ENCODE measurements at regions not wholly inside any gene's neighbourhood (a gene's known extent, or its start where the extent isn't known, plus 50 kb on each side); places are given as distances from the start of the nearest gene placed in this dataset.
A peak's percentile ranks its signal among the peaks of the same experiment; 100 is the strongest.
"Not testable (repeated sequence)": the region's sequence is repeated elsewhere in the genome, so short reads cannot be mapped to it uniquely, and the experiment has no call there.

DNA sequence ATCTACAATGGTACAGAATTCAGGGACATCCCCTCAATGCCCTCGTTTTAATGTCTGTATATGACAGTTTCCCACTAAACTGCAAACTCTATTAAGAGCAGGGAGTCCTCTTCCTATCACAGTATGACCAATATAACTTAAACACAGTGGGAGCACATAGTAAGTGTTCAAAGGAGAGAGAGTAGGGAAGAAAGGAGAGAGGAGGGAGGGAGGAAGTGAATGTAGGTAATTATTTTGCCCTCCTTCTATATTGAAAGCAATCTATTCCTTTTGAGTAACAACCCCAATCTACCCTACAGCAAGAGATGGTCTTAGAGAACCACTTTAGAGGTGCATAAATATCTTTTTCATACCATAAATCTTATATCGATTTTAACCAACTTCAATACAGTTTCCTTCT is 121.4 kb downstream of the MRPL39 start:
- no peak for DNase-seq

- no peak for DNase-seq
Observed at GRCh38 chr21:25467896-25468295, 139.4 kb downstream of the MRPL39 start.

- not testable (repeated sequence) for DNase-seq
Observed at GRCh38 chr21:25467071-25467470, 140.2 kb downstream of the MRPL39 start.

DNA sequence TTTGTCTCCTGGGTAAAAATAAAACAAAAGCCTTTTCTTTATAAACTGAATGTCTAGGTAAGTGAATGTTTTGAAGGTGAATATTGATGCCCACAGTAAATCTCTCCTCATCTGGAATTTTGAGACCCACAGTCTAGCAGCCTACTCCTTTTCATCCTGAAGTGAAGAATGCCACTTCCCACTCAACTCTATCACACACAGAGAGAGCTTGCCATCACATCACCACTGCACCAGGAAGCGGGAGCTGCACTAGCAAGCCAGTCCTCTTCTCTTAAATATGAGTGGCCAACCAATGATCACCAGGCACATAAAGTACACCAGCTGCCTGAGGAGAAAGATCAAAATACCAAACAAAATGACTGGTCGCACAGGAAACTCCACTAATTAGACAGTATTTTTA is 140.8 kb downstream of the MRPL39 start:
- no peak for DNase-seq

DNA sequence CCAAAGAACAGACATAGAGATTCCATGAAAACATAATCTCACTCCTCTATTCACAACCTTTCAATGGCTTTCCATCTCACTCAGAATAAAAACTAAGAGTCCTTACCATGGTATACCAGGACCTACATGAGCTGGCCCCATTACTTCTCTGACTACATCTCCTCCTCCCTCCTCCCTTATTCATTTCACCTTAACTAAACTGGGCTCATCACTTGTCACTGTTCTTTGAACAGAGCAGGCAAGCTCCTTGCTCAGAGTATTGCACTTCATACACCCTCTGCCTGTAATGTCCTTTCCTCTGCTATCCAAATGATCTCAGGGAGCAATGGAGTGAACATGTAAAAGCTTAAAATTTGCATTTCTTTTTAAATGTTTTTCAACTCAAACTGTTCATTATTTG is 142.0 kb downstream of the MRPL39 start:
- no peak for DNase-seq

GRCh38 chr21:25464275-25464674 is 143.0 kb downstream of the MRPL39 start:
- peak; percentile 31 for DNase-seq

GRCh38 chr21:25462517-25462971 is 144.7 kb downstream of the MRPL39 start:
- no peak for DNase-seq

DNA sequence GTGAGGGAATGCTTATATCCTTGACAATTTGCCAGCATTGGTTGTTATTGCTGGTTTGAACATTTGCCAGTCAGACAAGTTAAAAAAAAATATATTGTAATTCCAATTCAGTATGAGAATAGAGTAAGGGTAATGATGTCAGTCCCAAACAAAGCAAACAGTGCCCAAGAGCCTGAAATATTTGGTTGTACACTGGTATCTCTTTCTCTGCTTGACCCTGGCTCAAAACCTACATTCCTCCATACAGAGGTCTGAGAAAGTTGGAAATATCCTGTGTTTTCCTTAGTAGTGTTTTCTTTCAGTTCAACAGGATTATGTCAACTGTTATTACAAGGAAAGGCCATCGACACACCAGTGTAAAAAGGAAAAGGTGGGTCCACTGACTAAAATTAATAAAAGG is 145.6 kb downstream of the MRPL39 start:
- DNase-seq = no peak

- DNase-seq = no peak
Observed at GRCh38 chr21:25459993-25460392, 147.3 kb downstream of the MRPL39 start.

- DNase-seq = no peak
Observed at GRCh38 chr21:25459365-25459764, 147.9 kb downstream of the MRPL39 start.

GRCh38 chr21:25458484-25458883 is 148.8 kb downstream of the MRPL39 start:
- DNase-seq = no peak

DNA sequence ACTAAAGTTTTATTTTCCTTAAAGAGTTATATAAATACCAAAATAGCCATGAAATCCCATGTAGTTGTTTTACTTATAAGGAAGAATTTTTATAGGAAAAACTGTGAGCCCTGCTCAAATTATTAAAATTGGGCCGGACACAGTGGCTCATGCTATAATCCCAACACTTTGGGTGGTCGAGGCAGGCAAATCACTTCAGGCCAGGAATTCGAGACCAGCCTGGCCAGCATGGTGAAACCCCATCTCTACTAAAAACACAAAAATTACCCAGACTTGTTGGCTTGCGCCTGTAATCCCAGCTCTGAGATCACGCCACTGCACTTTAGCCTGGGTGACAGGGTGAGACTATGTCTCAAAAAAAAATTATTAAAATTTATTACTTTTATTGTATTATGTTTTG is 149.3 kb downstream of the MRPL39 start:
- DNase-seq = no peak

GRCh38 chr21:25457411-25457810 is 149.9 kb downstream of the MRPL39 start:
- no peak for DNase-seq

GRCh38 chr21:25456672-25457071 is 150.6 kb downstream of the MRPL39 start:
- peak; percentile 64 for DNase-seq

DNA sequence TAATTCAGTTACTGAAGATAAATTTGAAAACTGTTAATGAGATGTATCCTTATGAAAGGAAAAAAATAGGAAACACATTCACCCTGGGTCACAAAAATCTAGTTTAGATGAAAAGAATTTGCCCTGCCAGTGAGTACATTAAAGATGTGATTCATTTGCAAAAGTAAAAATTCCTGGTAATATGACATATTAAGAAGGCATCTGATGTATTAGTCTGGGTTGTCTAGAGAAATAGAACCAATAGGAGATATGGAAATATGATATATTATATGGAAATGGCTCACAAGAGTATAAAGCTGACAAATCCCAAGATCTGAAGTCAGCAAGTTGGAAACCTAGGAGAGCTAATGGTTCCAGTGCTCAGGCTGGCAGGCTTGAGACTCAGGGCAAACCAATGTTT is 153.8 kb downstream of the MRPL39 start:
- DNase-seq = no peak

- DNase-seq = no peak
Observed at GRCh38 chr21:25449950-25450349, 157.3 kb downstream of the MRPL39 start.

DNA sequence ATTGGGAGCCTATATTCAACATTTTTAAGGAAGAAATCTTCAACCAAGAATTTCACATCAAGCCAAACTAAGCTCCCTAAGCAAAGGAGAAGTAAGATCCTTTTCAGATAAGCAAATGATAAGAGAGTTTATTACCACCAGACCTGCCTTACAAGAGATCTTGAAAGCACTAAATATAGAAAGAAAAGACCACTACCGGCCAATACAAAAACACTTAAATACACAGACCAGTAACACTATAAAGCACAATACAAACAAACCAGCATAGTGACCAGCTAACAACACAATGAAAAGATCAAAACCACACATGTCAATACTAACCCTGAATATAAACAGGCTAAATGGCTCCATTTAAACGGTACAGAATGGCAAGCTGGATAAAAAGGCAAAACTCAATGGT is 165.4 kb downstream of the MRPL39 start:
- DNase-seq = no peak

- DNase-seq = not testable (repeated sequence)
Observed at GRCh38 chr21:25437465-25437864, 169.8 kb downstream of the MRPL39 start.

DNA sequence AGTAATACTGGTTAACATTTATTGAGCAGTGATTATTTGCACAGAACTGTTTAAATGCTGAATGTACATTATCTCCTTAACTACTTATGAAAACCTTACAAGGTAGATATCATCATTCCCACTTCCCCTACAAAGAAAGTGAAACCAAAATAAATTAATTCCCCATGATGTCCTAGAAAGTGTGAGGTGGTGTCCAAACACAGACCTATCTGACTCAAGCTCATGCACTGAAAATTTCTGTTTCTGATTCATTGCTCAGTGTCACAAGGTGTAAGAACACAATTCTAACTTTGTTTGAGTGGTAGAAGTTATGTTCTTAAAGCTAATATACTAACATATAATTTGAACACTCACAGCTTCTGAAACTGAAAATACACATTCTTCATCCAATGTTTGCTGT is 178.7 kb downstream of the MRPL39 start:
- no peak for DNase-seq

DNA sequence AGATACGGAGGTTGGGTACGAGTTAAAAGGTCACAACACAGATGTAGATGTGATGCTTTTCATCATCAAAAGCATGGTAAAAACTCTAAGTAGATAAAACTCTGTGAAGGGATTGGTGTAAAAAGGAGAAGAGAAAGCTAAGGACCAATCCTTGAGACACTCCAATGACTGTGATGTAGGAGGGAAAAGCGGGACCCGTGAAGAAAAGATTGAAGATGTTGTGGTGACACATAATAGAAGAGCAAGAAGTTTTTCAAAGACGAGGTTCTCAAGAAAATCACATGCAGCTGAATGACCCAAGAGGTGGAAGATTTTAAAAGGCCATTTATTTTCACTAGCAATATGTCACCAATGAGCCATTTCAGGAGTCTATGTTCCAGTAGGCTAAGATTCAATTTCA is 179.5 kb downstream of the MRPL39 start:
- no peak for DNase-seq

GRCh38 chr21:25426580-25426979 is 180.7 kb downstream of the MRPL39 start:
- DNase-seq = no peak

GRCh38 chr21:25425156-25425555 is 182.1 kb downstream of the MRPL39 start:
- DNase-seq = no peak

DNA sequence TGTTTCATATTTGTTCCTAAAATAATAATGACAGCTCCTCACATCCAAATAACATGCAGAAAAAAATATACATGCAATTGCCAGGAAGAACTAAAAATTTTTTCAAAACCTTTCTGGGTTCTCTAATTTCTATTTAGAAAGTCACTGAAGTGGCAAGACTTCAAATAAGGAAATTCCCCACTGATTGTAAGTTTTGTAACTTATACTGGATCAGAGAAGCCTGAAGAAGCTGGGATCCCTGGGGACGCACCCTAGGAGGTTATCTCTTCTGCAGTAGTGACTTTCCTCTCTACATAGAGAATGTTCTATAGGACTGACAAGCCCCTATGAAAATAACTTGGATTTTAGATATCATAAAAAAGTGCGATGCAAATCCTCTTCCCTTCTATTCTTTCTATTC is 182.6 kb downstream of the MRPL39 start:
- no peak for DNase-seq

DNA sequence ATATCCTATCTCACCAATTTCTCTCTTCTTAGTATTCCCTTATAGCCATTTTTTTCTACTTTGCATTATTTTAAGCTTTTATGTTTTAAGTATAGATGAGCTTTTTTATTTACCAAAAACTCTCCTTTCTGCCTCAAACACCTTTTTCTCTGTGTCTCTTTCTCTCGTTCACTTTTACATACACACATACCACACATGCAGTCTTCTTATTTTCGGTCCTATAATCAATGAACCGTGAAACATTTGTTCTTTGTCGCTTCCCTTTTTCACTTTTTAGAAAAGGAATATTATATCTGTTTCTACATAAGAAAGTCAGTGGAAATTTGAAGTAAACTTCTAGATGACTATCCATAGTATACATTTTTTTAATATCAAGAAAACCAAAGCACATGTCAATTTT is 183.2 kb downstream of the MRPL39 start:
- no peak for DNase-seq

- DNase-seq = no peak
Observed at GRCh38 chr21:25422610-25423608, 184.4 kb downstream of the MRPL39 start.
